HUES48 (cell line): ENCODE measurements at regions not wholly inside any gene's neighbourhood (a gene's known extent, or its start where the extent isn't known, plus 50 kb on each side); places are given as distances from the start of the nearest gene placed in this dataset.

ENCODE experiments used
- H3K27ac ChIP-seq: one replicate; pipeline ENCODE4 v1.7.0; 2013; ENCODE audit warnings: low read depth, low read length, inconsistent platforms
- H3K27me3 ChIP-seq: 2 replicates; pipeline ENCODE4 v1.6.1; 2013; ENCODE audit warnings: mild to moderate bottlenecking, low read length; ENCODE audit not compliant: control insufficient read depth, insufficient read depth
- H3K36me3 ChIP-seq: 2 replicates; pipeline ENCODE4 v1.6.1; 2013; ENCODE audit warnings: low read length; ENCODE audit not compliant: control insufficient read depth, insufficient read depth
- H3K4me1 ChIP-seq: 2 replicates; pipeline ENCODE4 v1.6.1; 2013; ENCODE audit warnings: mild to moderate bottlenecking, low read length; ENCODE audit not compliant: control insufficient read depth, insufficient read depth
- H3K4me3 ChIP-seq: 2 replicates; pipeline ENCODE4 v1.5.1; 2013; ENCODE audit warnings: mild to moderate bottlenecking, low read depth, low read length
- H3K9ac ChIP-seq: 2 replicates; pipeline ENCODE4 v1.6.1; 2013; ENCODE audit warnings: mild to moderate bottlenecking, low read depth, low read length, moderate library complexity
- H3K9me3 ChIP-seq: 2 replicates; pipeline ENCODE4 v1.6.1; 2013; ENCODE audit warnings: low read length; ENCODE audit not compliant: control insufficient read depth, insufficient read depth

DNA sequence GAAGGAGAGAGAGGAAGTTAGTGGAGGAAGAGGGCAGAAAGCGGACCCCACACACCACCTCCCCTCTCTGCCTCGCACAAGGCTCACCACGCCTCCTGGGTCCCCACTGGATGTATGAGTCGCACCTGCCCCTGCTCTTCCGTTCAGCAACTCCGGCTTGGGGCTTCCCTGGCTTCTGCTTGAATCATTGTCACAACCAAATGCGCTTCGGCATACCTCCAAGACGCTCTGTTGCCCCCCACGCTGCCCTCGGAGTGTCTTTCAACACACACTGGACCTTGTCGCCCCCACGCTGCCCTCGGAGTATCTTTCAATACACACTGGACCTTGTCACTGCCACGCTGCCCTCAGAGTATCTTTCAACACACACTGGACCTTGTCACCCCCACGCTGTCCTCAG lies 247.2 kb downstream of the TEX29 start:
- Histone ChIP-seq H3K27ac (no peak overlapping the region), H3K27me3 (no peaks in the 10 kb centered on the region), H3K4me1 (no peaks in the 10 kb centered on the region), H3K36me3 (no peaks in the 10 kb centered on the region), H3K9me3 (peaks cover 8% of the 10 kb centered on the region; the same call in 1 of the 2 replicates), H3K4me3 (no peak overlapping the region), H3K9ac (no peak overlapping the region)

DNA sequence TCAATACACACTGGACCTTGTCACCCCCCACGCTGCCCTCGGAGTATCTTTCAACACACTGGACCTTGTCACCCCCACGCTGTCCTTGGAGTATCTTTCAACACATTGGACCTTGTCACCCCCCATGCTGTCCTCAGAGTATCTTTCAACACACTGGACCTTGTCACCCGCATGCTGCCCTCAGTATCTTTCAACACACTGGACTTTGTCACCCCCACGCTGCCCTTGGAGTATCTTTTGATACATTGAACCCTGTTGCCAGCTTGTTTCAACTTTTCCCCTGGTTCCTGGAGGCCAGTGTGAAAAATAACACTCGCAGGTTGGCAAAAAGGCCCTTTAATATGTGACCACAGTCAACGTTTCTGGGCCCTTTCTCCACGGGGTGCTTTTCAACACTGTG lies 247.8 kb downstream of the TEX29 start:
- H3K27ac ChIP-seq: no peak overlapping the region
- H3K4me1 ChIP-seq: no peaks in the 10 kb centered on the region
- H3K36me3 ChIP-seq: no peaks in the 10 kb centered on the region
- peaks cover 8% of the 10 kb centered on the region; the same call in 1 of the 2 replicates for H3K9me3 ChIP-seq
- no peak overlapping the region for H3K9ac ChIP-seq
- H3K27me3 ChIP-seq: no peaks in the 10 kb centered on the region
- H3K4me3 ChIP-seq: no peak overlapping the region

- no peaks in the 10 kb centered on the region for H3K27me3 ChIP-seq
- peaks cover 23% of the 10 kb centered on the region for H3K9me3 ChIP-seq
- no peaks in the 10 kb centered on the region for H3K36me3 ChIP-seq
- no peak overlapping the region for H3K27ac ChIP-seq
- no peaks in the 10 kb centered on the region for H3K4me1 ChIP-seq
- no peak overlapping the region for H3K4me3 ChIP-seq
- no peak overlapping the region for H3K9ac ChIP-seq
These were observed 250.5 kb downstream of the TEX29 start for GRCh38 chr13:111570911-111571310.

- Histone ChIP-seq H3K4me3 (no peak overlapping the region), H3K9me3 (peaks cover 23% of the 10 kb centered on the region), H3K4me1 (no peaks in the 10 kb centered on the region), H3K27ac (no peak overlapping the region), H3K27me3 (no peaks in the 10 kb centered on the region), H3K9ac (no peak overlapping the region), H3K36me3 (no peaks in the 10 kb centered on the region)
These were observed 252.7 kb downstream of the TEX29 start for GRCh38 chr13:111572956-111573761.

DNA sequence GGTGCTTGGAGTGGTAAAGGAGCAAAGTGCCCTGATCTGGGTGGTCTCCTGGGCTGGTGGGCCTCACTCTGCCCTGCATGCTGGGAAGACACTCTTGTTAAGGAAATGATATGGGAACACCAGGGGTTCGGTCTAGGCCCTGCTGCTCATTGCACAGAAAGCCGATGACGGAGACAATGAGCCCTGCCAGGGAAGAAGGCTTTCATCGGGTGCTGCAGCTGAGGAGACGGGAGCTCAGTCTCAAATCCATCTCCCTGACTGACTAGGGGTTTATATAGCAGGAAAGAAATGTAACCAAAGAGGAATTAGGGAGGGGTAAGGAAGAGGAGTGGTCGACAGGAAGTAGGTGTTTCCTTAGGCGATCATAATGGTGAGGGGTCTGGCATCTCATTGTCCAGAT lies 253.4 kb downstream of the TEX29 start:
- H3K4me3 ChIP-seq: no peak overlapping the region
- H3K9ac ChIP-seq: no peak overlapping the region

DNA sequence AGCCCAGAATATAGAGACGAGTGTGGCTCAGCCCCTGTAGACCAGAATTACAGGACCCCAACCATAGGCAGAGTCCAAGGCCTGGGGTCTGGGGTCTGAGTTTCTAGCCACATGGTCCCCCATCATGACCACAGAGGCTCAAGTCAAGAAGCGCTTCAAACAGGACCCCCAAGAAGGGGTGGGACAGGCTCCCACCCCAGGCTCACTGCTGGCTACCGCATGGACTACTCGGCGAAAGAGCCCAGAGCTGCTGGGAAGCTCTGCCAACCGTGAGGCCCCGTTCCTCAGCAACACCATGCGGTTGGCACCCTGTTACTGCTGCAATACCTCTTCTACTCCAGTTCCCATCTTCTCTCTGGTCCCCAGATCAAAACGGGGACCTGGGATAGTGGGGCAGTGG lies 254.8 kb downstream of the TEX29 start:
- Histone ChIP-seq H3K27ac (no peak overlapping the region), H3K4me1 (no peaks in the 10 kb centered on the region)

More for the DNA sequence above, 253.4 kb downstream of the TEX29 start:
- Histone ChIP-seq H3K4me1 (no peaks in the 10 kb centered on the region), H3K9me3 (peaks cover 22% of the 10 kb centered on the region), H3K27me3 (no peaks in the 10 kb centered on the region), H3K36me3 (no peaks in the 10 kb centered on the region), H3K27ac (no peak overlapping the region)

DNA sequence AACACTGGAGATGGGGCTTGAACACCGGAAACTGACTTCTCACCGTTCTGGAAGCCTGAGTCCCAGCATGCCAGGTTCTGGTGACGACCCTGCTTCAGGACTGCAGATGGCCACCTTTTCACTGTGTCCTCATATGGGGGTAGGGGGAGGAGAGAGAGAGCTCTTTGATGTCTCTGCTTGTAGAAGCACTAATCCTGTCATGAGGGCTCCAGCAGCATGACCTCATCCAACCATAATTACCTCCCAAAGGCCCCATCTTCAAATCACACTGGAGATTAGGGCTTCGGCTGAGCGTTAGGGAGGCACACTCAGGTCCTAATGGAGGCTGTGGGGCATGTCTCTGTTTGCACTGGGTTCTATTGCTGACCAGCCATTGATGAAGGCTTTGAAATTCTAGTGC lies 255.3 kb downstream of the TEX29 start:
- no peaks in the 10 kb centered on the region for H3K4me1 ChIP-seq
- H3K36me3 ChIP-seq: no peaks in the 10 kb centered on the region
- H3K27me3 ChIP-seq: no peaks in the 10 kb centered on the region
- peaks cover 22% of the 10 kb centered on the region for H3K9me3 ChIP-seq
- no peak overlapping the region for H3K4me3 ChIP-seq
- H3K27ac ChIP-seq: no peak overlapping the region
- H3K9ac ChIP-seq: no peak overlapping the region

More for the DNA sequence above, 254.8 kb downstream of the TEX29 start:
- Histone ChIP-seq H3K36me3 (no peaks in the 10 kb centered on the region), H3K9ac (no peak overlapping the region), H3K4me3 (no peak overlapping the region), H3K9me3 (peaks cover 22% of the 10 kb centered on the region), H3K27me3 (no peaks in the 10 kb centered on the region)

GRCh38 chr13:111577208-111577828 lies 256.9 kb downstream of the TEX29 start:
- H3K27ac ChIP-seq: no peak overlapping the region
- H3K4me3 ChIP-seq: no peak overlapping the region
- H3K4me1 ChIP-seq: no peaks in the 10 kb centered on the region
- H3K9me3 ChIP-seq: peaks cover 22% of the 10 kb centered on the region
- no peaks in the 10 kb centered on the region for H3K27me3 ChIP-seq
- H3K36me3 ChIP-seq: no peaks in the 10 kb centered on the region
- H3K9ac ChIP-seq: no peak overlapping the region

DNA sequence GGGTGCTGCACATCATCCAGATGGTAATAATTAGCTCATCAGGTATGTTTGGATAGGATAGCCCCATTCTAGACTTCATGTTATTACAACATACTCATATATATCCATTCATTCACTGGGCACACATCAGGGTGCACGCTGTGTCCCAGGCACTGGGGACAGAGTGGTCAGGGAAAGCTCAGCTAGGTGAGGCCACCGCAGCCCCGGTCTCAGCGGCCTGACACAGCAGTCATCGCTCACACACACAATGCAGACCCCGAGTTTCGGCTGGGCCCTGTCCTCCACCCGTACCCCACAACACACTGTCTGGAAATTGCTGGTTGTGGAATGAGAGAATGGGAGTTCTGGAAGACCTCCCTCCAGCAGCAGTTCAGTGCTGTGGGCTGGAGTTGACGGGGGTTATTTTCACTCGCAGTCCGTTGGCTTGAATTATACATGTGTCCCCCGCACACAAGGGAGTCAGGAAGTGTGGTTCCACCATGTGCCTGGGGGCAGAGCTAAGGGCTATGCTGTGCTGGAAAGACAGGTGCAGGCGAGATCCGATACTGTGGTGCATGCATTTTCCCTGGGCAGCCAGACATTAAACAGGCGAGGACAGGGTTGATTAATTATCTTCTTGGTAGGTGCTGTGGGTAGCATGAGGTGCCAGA lies 257.6 kb downstream of the TEX29 start:
- Histone ChIP-seq H3K4me1 (no peaks in the 10 kb centered on the region), H3K4me3 (no peak overlapping the region), H3K9me3 (peaks cover 22% of the 10 kb centered on the region), H3K27me3 (no peaks in the 10 kb centered on the region), H3K36me3 (no peaks in the 10 kb centered on the region), H3K9ac (no peak overlapping the region), H3K27ac (no peak overlapping the region)

DNA sequence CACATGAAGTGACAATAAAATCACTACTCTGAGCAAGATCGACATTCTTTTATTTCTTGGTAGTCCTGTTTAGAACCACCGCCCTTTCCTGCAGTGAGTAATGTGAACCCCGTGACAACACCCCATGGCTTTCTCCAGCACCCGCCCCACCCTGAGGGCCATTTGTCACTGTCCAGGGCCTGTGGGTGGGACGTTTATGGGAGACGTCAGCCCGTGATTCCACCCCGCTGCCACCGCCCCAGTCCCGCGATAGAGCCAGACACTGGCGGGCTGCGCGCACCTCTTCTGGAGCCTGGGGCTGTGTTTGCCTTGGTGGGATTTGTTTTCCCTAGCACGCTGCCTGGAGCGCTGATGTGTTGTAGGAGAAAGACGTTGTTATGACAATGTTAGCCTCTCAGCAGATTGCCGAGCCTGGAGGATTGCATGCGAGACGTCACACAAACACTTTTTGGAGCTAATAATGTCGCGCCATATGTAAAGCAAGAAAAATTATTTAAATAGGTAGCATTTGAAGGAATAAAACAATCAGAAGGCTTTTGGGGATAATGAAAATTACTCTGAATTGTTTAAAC lies 263.7 kb downstream of the TEX29 start:
- Histone ChIP-seq H3K36me3 (no peaks in the 10 kb centered on the region), H3K27me3 (no peaks in the 10 kb centered on the region), H3K27ac (no peak overlapping the region), H3K9me3 (0 out of 2 replicates have a peak, but pooled peaks cover 7% of the 10 kb centered on the region), H3K9ac (no peak overlapping the region), H3K4me1 (no peaks in the 10 kb centered on the region), H3K4me3 (no peak overlapping the region)

GRCh38 chr13:111584870-111585269 lies 264.4 kb downstream of the TEX29 start:
- 0 out of 2 replicates have a peak, but pooled peaks cover 5% of the 10 kb centered on the region for H3K9me3 ChIP-seq
- no peaks in the 10 kb centered on the region for H3K27me3 ChIP-seq
- no peaks in the 10 kb centered on the region for H3K4me1 ChIP-seq
- no peak overlapping the region for H3K9ac ChIP-seq
- no peak overlapping the region for H3K27ac ChIP-seq
- H3K36me3 ChIP-seq: no peaks in the 10 kb centered on the region
- H3K4me3 ChIP-seq: no peak overlapping the region
